ENCODE measurements at regions not wholly inside any gene's neighbourhood (a gene's known extent, or its start where the extent isn't known, plus 50 kb on each side); places are given as distances from the start of the nearest gene placed in this dataset.

DNA sequence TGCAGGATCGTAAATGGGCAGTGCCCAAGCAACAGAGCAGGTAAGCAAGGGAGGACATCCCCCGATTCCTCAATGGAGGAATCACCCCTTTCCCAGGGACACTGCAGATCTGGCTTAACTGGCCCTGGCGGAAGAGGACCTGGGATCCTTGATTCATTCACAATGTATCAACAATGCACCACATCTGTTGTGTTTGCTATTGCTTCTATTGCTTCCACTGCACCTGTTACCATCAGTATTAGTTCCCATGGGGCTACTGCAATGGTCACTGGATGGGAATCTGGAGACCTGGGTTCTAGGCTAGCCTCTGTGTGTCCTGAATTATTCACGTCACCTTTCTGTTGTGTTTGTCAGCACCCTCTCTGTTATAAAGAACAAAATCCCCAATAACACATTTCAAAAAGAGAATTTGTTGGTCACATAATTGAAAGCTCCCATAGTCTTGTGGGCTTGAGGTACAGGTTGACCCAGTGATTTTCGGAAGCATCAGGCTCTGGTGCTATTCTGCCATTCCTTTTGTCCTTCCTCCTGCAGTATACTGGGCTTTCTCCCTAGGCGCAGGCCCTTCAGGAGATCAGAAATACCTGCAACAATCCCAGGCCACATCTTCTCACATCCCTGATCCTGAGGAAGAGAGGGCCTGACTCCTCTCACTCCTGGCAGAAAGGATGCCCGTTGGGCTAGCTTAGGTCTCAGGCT lies 193.5 kb upstream of the GLI2 start:
- Histone ChIP-seq H3K27me3 (ENCODE audit: control insufficient read depth in 2 of 2, insufficient read depth in 2 of 2, low read length in 2 of 2) (peaks cover 25 to 83% of the 10 kb centered on the region in 2 experiments; a peak in 4 of 5 replicates), H4K20me1 (replicated peaks; ENCODE audit: control insufficient read depth, insufficient read depth, low read length) (peaks cover 5% of the 10 kb centered on the region; the same call in 1 of the 2 replicates), H3K9ac (ENCODE audit: insufficient read depth in 1 of 2, low read depth in 2 of 2, low read length in 2 of 2) (no peak overlapping the region), H3K27ac (ENCODE audit: extremely low read depth, low read depth, low read length) (no peak overlapping the region), H3K4me3 (no peak overlapping the region), H3K79me2 (ENCODE audit: control insufficient read depth, insufficient read depth, low read length) (no peaks in the 10 kb centered on the region), H3K9me3 (replicated peaks; ENCODE audit: control insufficient read depth, insufficient read depth, low read depth, low read length) (no peaks in the 10 kb centered on the region), H3K4me1 (replicated peaks in 1 of 2; ENCODE audit: control insufficient read depth in 2 of 2, insufficient read depth in 2 of 2, low read length in 2 of 2) (no peaks in the 10 kb centered on the region; a peak in 1 of 5 replicates), H3K9me1 (ENCODE audit: control insufficient read depth, insufficient read depth, low read length) (no peaks in the 10 kb centered on the region), H2AFZ (ENCODE audit: low read depth, low read length) (no peak overlapping the region), H3K4me2 (ENCODE audit: insufficient read depth, low read length) (no peak overlapping the region), H3K36me3 (ENCODE audit: control insufficient read depth, insufficient read depth, low read length) (no peaks in the 10 kb centered on the region)
- DNase-seq (ENCODE audit: extremely low read depth in 1 of 4, low spot score in 3 of 4) (no peak), FAIRE-seq (no peak), ATAC-seq (no peak)
- in situ Hi-C loops (cut with MboI) (no loop called here), intact Hi-C loops (cut with micrococcal nuclease) (no loop called here)
- no TSS peak for BruUV-seq (replicated peaks)
- TF ChIP-seq NR4A1 (CRISPR knock-in tag; IDR thresholded peaks at IDR 0.05) (no peak), NR4A1 (tag; IDR thresholded peaks at IDR 0.05) (no peak), GABPB2 (CRISPR knock-in tag; conservative IDR thresholded peaks at IDR 0.05) (no peak), HDAC3 (IDR thresholded peaks at IDR 0.05; ENCODE audit: borderline replicate concordance, partially characterized antibody) (no peak), CBX1 (IDR thresholded peaks at IDR 0.05; ENCODE audit: low read depth) (no peak), BRCA1 (IDR thresholded peaks at IDR 0.05) (no peak), BRCA1 (CRISPR knock-in tag; IDR thresholded peaks at IDR 0.05) (no peak), FIP1L1 (IDR thresholded peaks at IDR 0.05; ENCODE audit: low read depth, low read length, poor library complexity, severe bottlenecking) (no peak), ELF4 (CRISPR knock-in tag; IDR thresholded peaks at IDR 0.05) (no peak), ZNF324 (CRISPR knock-in tag; IDR thresholded peaks at IDR 0.05) (no peak), NR1H2 (CRISPR knock-in tag; IDR thresholded peaks at IDR 0.05) (no peak), FOS (IDR thresholded peaks at IDR 0.05; ENCODE audit: extremely low read depth, insufficient read length) (no peak), ELF2 (CRISPR knock-in tag; IDR thresholded peaks at IDR 0.05) (no peak), PRMT5 (CRISPR knock-in tag; IDR thresholded peaks at IDR 0.05) (no peak), ZNF408 (CRISPR knock-in tag; IDR thresholded peaks at IDR 0.05; ENCODE audit: low read depth) (no peak), EP300 (IDR thresholded peaks at IDR 0.05; ENCODE audit: low read length) (no peak), SMC3 (conservative IDR thresholded peaks at IDR 0.05; ENCODE audit: insufficient read depth, low read depth, low read length) (no peak)
- TF ChIP-seq, protein P1, sequence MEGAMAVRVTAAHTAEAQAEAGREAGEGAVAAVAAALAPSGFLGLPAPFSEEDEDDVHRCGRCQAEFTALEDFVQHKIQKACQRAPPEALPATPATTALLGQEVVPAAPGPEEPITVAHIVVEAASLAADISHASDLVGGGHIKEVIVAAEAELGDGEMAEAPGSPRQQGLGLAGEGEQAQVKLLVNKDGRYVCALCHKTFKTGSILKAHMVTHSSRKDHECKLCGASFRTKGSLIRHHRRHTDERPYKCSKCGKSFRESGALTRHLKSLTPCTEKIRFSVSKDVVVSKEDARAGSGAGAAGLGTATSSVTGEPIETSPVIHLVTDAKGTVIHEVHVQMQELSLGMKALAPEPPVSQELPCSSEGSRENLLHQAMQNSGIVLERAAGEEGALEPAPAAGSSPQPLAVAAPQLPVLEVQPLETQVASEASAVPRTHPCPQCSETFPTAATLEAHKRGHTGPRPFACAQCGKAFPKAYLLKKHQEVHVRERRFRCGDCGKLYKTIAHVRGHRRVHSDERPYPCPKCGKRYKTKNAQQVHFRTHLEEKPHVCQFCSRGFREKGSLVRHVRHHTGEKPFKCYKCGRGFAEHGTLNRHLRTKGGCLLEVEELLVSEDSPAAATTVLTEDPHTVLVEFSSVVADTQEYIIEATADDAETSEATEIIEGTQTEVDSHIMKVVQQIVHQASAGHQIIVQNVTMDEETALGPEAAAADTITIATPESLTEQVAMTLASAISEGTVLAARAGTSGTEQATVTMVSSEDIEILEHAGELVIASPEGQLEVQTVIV (CRISPR knock-in tag; IDR thresholded peaks at IDR 0.05; ENCODE audit: borderline replicate concordance), result no peak
- TF ChIP-seq, protein P2, sequence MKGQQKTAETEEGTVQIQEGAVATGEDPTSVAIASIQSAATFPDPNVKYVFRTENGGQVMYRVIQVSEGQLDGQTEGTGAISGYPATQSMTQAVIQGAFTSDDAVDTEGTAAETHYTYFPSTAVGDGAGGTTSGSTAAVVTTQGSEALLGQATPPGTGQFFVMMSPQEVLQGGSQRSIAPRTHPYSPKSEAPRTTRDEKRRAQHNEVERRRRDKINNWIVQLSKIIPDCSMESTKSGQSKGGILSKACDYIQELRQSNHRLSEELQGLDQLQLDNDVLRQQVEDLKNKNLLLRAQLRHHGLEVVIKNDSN (CRISPR knock-in tag; IDR thresholded peaks at IDR 0.05), result no peak
- TF ChIP-seq, protein P3, sequence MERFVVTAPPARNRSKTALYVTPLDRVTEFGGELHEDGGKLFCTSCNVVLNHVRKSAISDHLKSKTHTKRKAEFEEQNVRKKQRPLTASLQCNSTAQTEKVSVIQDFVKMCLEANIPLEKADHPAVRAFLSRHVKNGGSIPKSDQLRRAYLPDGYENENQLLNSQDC (CRISPR knock-in tag; IDR thresholded peaks at IDR 0.05), result no peak
- TF ChIP-seq, protein P4, sequence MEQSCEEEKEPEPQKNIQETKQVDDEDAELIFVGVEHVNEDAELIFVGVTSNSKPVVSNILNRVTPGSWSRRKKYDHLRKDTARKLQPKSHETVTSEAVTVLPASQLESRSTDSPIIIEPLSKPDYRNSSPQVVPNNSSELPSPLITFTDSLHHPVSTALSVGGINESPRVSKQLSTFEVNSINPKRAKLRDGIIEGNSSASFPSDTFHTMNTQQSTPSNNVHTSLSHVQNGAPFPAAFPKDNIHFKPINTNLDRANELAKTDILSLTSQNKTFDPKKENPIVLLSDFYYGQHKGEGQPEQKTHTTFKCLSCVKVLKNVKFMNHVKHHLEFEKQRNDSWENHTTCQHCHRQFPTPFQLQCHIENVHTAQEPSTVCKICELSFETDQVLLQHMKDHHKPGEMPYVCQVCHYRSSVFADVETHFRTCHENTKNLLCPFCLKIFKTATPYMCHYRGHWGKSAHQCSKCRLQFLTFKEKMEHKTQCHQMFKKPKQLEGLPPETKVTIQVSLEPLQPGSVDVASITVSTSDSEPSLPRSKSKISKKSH (CRISPR knock-in tag; IDR thresholded peaks at IDR 0.05), result no peak
- ChIA-PET CTCF (ENCODE audit: low intra/inter-chr PET ratio) (no interaction called here), POLR2A (no interaction called here)
- 2% methylated on average over 7 of the region's 7 CpGs for WGBS (ENCODE audit: insufficient coverage, low coverage, missing lambda C conversion rate)
